HG03342 (cell line): ENCODE measurements at regions not wholly inside any gene's neighbourhood (a gene's known extent, or its start where the extent isn't known, plus 50 kb on each side); places are given as distances from the start of the nearest gene placed in this dataset.

ENCODE experiments used
- ATAC-seq: cut with Tn5 transposase; IDR thresholded peaks from one replicate; pipeline ENCODE4 v1.9.1; 2021; ENCODE audit warnings: mild to moderate bottlenecking, moderate library complexity; ENCODE audit not compliant: unreplicated experiment

DNA sequence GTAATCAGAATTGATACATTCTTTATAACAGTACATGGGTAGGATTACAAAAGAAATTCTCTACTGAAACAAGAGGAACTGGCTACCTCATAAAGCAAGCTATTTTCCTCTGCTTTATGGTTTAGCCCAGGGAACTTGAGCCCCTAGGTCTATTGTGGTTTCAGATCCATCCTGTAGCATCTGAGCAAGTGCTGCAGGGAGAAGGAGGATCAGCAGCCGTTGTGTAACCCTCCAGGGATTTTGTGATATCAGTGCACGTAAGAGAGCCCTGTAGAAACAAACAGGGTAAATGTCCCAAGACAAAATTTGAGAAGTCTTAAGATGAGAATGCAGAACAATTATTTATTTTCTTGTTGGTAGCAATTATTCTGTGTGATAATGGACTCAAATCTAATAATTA, 165.2 kb upstream of the DEFB112 start:
- no peak for ATAC-seq

DNA sequence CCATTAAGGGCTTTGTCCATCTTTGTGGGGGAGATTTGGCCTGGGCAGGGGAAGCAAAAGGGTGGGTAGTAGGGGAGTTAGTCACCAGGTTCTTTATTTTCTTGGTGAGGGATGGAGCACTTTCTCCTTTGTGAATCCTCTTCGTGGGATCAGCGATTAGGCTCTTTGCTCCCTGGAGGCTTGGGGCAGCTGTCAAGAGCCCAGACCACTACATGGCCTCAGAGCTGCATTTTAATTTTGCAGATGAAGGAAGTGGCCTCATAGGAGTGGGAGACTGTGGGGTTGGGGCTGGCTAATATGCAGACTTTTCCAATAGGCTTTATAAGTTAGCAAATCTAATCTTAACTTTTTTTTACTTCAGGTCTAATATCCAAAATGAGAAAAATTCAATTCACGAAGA, 168.1 kb upstream of the DEFB112 start:
- no peak for ATAC-seq

GRCh38 chr6:50236164-50236563, 186.4 kb upstream of the DEFB112 start:
- no peak for ATAC-seq

DNA sequence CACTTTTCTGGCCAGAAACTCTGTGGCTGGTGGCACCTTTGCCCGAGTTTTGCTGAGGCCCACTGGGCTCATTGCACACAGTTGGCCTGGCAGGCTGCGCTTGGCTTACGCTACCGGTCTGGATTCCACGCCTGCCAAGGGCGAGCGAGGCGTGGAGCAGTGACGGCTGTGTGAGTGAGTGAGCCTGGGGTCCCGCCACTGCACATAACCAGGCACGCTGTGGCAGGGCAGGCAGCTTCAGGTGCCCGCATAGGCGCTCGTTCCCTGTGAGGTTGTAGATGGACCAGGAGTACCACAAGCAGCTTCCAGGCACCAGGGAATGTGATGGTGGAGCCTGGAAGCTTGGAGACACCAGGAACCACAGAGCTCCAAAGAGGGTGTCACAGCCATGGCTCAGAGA, 190.1 kb upstream of the DEFB112 start:
- ATAC-seq: no peak

DNA sequence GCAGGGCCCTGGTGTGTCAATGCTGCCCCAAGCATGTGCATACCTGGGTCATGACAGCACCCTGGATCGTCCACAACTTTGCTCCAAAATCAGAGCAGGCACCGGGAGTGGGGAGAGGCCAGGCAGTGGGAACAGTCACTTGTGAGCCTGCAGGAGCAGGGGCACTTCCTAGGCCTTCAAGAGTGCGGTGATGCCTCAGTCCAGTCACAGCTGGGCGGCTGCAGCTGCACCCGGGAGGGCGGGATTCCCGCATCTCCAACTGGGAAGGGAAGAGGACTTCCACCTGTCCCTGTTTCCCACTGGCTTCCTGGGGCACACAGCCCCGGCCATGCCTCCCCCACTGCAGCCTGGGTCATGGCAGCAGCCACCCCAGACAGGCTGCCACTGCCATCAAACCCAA, 191.3 kb upstream of the DEFB112 start:
- no peak for ATAC-seq

- no peak for ATAC-seq
Measured at GRCh38 chr6:50249493-50249892, 199.8 kb upstream of the DEFB112 start.

DNA sequence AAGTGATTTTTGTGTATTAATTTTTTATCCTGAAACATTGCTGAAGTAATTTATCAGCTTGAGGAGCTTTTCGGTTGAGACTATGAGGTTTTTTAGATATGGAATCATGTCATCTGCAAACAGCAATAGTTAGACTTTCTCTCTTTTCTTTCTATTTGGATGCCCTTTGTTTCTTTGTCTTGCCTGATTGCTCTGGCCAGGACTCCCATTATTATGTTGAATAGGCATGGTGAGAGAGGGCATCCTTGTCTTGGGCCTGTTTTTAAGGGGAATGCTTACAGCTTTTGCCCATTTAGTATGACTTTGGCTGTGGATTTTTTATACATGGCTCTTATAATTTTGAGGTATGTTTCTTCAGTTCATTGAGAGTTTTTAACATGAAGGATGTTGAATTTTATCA, 207.6 kb upstream of the DEFB112 start:
- ATAC-seq: no peak

DNA sequence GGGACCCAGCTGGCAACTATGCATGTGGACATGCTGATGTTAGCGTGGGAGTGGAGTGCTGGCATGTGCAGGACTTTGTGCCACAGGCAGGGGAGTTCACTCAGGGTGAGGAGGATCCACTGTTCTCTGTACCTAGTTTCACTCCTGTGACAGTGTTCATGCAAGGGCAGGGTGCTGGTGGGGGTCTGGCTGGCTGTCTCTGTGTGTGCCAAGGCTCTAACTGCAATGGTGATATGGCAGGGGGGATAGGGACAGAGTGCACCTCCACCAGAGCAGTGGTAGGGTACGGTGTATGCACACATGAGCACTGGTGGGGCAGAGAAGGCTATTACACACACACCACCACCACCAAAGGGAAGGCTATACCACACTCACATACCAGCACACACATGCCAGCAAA, 210.2 kb upstream of the DEFB112 start:
- ATAC-seq: no peak

DNA sequence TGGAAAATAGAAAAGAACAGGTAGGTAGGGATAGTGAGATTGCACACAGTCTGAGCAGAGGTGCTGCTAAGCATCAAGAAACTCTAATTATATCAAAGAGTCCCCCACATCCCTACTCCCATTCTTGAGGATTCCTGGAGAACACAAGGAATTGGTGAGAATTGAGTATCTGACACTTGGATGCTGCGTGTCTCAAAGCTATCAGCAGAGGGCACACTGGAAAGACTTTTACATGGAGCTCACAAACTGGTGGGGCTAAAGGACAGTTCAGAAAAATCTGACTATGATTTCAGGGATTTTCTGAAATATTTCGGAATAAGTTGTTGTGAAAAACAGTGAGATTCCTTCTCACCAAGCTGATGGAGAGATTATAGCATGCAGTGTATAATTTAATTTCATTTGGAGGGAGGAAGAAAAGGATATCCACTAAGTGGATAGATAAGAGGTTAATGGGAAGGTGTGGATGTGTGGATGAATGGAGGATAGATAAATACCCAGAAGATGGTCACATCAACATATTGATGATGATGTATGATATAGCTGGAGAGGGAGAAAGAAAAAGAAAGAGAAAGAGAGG, 215.4 kb upstream of the DEFB112 start:
- ATAC-seq: no peak

GRCh38 chr6:50270415-50270814, 220.7 kb upstream of the DEFB112 start:
- no peak for ATAC-seq

DNA sequence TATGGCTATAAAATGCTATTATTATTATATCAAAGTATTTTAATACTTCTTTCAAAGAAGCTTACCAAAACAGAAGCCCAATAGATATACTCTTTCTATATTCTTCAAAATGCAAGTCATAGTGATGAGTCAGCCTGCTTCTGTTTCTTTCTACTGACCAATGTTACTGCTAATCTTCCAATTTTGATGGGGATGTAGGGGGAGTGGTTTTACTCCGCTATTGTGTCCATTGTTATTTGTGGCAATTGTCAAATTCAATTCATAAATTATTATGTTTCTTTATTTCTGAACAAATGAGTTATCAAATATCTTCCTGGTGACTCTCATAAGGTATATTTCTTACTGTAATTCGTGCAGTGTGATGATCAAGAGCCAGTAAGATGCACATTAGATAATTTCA, 221.5 kb upstream of the DEFB112 start:
- no peak for ATAC-seq

DNA sequence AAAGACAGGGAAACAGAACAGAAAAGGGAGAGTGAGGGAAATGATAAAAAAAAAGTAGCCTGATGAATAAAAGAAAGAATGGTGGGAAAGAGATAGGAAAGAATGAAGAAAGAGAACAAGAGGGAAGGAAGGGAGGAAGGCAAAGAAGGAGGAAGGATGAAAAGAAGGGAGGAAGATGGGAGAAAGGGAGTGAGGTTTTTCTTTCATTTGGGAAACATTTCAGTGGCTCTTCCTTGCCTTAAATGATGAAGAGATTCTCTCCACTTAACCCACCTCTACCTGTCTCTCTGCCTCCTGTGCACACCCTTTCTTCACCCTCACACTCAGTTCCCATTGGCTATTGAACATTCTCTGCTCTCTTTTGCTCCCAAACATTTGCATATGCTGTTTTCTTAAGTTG, 222.1 kb upstream of the DEFB112 start:
- ATAC-seq: no peak

GRCh38 chr6:50272611-50273010, 222.9 kb upstream of the DEFB112 start:
- ATAC-seq: no peak

- no peak for ATAC-seq
Measured at GRCh38 chr6:50276771-50277261, 227.1 kb upstream of the DEFB112 start.

GRCh38 chr6:50277774-50278173, 228.0 kb upstream of the DEFB112 start:
- ATAC-seq: no peak

DNA sequence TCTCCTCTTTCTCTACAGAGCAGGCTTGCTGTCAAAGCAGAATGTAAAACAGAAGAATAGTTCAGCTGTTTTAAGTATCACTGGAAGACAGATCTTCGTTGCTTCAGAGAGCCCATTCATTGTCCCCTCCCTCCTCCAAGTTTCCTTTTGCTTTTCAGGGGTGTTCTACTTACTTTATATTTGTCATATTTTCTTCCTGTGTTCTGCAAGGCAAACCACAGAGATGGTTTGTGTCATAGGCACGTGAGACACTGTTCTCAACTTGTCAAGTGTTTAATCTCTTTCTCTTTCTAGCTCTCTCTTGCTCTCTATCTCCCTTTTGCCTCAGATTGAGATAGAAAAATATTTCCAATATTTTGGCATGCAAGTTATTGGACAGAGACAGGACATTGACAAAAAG, 228.9 kb upstream of the DEFB112 start:
- ATAC-seq: no peak

GRCh38 chr6:50285735-50286134, 236.0 kb upstream of the DEFB112 start:
- no peak for ATAC-seq

GRCh38 chr6:50288241-50288640, 238.5 kb upstream of the DEFB112 start:
- no peak for ATAC-seq

- no peak for ATAC-seq
Measured at GRCh38 chr6:50288881-50289280, 239.2 kb upstream of the DEFB112 start.

DNA sequence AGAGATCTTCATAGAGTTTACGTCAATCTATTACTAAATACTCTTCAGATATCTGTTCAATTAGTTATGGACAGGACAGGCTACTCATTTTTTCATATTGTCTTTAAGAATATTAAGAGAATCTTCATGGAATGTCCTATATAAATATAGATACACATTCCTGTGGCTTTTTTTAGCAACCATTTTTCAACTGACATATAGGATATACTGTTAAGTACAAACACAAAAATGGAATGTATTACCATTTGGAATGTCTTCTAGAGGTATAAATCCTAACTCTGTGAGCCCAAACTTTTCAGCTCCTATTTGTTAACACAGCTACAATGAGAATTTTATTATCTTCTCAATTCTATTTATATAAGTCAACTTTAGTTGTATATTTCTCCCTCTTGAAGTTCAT, 239.6 kb upstream of the DEFB112 start:
- no peak for ATAC-seq

DNA sequence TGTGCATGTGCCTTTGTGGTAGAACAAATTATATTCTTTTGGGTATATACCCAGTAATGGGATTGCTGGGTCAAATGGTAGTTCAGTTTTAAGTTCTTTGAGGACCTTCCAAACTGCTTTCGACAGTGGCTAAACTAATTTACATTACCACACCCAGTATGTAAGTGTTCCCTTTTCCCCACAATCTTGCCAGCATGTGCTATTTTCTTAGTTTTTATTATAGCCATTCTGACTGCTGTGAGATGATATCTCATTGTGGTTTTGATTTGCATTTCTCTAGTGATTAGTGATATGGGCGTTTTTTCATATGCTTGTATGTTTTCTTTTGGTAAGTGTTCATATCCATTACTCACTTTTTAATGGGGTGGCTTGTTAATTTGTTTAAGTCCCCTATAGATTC, 251.6 kb upstream of the DEFB112 start:
- ATAC-seq: no peak

GRCh38 chr6:50305660-50306059, 255.9 kb upstream of the DEFB112 start:
- no peak for ATAC-seq

GRCh38 chr6:50318536-50318935, 268.8 kb upstream of the DEFB112 start:
- ATAC-seq: no peak
